Lower lobe of right lung (tissue), 2 donors: ENCODE measurements at regions not wholly inside any gene's neighbourhood (a gene's known extent, or its start where the extent isn't known, plus 50 kb on each side); places are given as distances from the start of the nearest gene placed in this dataset.

Experiments used
- ATAC-seq, 2 donors: fragments of 200-7000 bp; cut with Tn5 transposase; one replicate each; pipeline ENCODE4 v1.9.1; 2020 to 2022; ENCODE audit warnings: mild to moderate bottlenecking in 2 of 2, moderate library complexity in 2 of 2
- DNase-seq: peaks from one replicate; pipeline ENCODE4 v3.0.0-alpha.2; 2020
- H3K27ac ChIP-seq: fragments of 200-600 bp; one replicate; pipeline ENCODE4 v1.8.0; 2022
- H3K27me3 ChIP-seq: fragments of 200-600 bp; one replicate; pipeline ENCODE4 v1.8.0; 2022; ENCODE audit warnings: low read depth
- H3K36me3 ChIP-seq: fragments of 200-600 bp; one replicate; pipeline ENCODE4 v1.8.0; 2022; ENCODE audit warnings: mild to moderate bottlenecking
- H3K4me1 ChIP-seq: fragments of 200-600 bp; one replicate; pipeline ENCODE4 v1.8.0; 2022
- H3K4me3 ChIP-seq: fragments of 200-600 bp; one replicate; pipeline ENCODE4 v1.8.0; 2022; ENCODE audit warnings: mild to moderate bottlenecking
- H3K9me3 ChIP-seq: fragments of 200-600 bp; one replicate; pipeline ENCODE4 v1.8.0; 2022
- intact Hi-C: fragments of 100-400 bp; cut with DNase I; formaldehyde crosslinking; loops from one replicate; pipeline ENCODE4 v1.11.0; 2022
- TF ChIP-seq, protein P1 (sequence below): fragments of 200-600 bp; IDR thresholded peaks from one replicate; pipeline ENCODE4 v1.8.0; 2022; ENCODE audit warnings: antibody characterized with exemption, mild to moderate bottlenecking
- donor health status: DM: no; HTN: yes; CAD: no; lungs with severe emphysema.

DNA sequence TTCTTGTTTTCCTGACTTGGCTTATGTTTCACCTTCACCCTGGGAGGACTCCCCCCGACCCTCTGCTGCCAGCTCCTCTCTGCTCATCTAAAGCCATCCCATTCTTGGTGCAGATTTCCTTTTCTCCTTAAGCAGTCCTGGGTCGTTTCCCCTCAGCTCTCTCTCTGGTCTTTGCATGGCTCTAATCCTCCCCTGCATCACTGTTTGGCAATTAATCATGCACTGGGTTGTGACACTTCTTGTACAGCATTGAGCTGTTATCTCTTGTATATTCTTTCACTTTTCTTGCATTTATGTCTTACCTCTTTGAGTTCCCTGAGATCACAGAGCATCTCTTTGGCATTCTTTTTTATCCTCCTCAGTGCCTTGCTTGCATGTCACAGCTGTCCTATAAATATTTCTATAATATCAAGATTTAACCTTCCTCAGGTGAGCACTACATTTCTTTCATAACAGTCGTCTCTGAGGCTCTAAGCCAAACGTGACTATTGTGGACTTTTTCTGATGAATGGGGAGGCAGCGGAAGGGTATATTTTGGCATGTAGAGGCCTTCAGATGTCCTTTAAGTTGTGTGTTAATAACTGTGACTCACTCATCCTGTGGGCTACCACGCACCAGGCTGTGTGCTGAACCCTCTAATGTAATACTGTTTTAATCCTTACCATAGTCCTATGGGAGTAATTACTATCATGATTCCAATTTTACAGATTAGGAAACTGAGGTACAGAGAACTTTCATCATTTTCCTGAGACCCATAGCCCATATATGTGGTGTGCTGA lies 507.5 kb downstream of the SLC4A3 start:
- no peak for ATAC-seq

DNA sequence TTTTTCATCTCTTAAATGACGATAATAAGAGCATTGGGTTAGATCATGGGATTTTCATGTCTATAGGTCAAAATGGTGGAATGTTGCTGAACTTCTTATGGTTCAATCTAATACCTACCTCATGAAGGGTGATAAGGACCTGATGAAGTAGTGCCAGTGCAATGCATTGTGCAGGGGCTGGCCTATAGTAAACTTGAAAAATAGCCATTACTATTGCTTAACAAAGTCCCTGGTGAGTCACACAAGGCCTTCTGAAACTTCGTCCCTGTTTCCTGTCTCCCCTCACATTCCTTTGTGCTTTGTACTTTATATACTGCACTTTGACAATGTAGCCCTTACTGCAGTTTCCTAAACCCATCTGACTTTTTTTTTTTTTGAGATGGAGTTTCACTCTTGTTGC lies 515.9 kb downstream of the SLC4A3 start:
- Histone ChIP-seq H3K9me3 (no peaks in the 10 kb centered on the region), H3K4me1 (no peaks in the 10 kb centered on the region), H3K27ac (no peak overlapping the region), H3K27me3 (no peaks in the 10 kb centered on the region), H3K4me3 (no peak overlapping the region), H3K36me3 (no peaks in the 10 kb centered on the region)
- ATAC-seq, result no peak
- TF ChIP-seq, protein P1, sequence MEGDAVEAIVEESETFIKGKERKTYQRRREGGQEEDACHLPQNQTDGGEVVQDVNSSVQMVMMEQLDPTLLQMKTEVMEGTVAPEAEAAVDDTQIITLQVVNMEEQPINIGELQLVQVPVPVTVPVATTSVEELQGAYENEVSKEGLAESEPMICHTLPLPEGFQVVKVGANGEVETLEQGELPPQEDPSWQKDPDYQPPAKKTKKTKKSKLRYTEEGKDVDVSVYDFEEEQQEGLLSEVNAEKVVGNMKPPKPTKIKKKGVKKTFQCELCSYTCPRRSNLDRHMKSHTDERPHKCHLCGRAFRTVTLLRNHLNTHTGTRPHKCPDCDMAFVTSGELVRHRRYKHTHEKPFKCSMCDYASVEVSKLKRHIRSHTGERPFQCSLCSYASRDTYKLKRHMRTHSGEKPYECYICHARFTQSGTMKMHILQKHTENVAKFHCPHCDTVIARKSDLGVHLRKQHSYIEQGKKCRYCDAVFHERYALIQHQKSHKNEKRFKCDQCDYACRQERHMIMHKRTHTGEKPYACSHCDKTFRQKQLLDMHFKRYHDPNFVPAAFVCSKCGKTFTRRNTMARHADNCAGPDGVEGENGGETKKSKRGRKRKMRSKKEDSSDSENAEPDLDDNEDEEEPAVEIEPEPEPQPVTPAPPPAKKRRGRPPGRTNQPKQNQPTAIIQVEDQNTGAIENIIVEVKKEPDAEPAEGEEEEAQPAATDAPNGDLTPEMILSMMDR, result no peak
- intact Hi-C loops, result no loop called here
- no peak for DNase-seq

More for the DNA sequence above, 507.5 kb downstream of the SLC4A3 start:
- intact Hi-C loops, result no loop called here
- Histone ChIP-seq H3K4me1 (no peaks in the 10 kb centered on the region), H3K27me3 (no peaks in the 10 kb centered on the region), H3K36me3 (no peaks in the 10 kb centered on the region), H3K4me3 (no peak overlapping the region), H3K27ac (no peak overlapping the region), H3K9me3 (no peaks in the 10 kb centered on the region)
- TF ChIP-seq, protein P1, result no peak
- no peak for DNase-seq

DNA sequence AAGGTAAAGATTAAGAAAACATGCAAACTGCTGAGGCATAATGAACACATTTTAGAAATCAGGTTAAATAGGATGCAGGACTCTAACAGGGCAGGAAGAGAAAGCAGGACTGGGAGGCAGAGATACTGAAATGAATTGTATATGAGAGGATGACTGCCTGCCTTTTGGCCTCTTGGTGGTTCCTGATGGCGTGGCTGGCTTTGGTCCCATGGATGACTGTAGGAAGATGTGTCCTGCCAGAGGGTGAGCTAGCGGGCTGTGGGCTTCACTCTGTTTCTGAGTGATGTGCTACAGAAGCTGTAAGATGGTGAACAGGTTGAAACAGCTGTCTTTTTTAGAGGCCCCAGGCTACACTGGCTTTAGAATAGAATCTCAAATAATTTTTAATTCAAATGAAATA lies 517.0 kb downstream of the SLC4A3 start:
- TF ChIP-seq, protein P1, result no peak
- Histone ChIP-seq H3K36me3 (no peaks in the 10 kb centered on the region), H3K4me1 (no peaks in the 10 kb centered on the region), H3K27ac (no peak overlapping the region), H3K4me3 (no peak overlapping the region), H3K9me3 (no peaks in the 10 kb centered on the region), H3K27me3 (no peaks in the 10 kb centered on the region)
- no peak for ATAC-seq
- intact Hi-C loops, result no loop called here
- no peak for DNase-seq

DNA sequence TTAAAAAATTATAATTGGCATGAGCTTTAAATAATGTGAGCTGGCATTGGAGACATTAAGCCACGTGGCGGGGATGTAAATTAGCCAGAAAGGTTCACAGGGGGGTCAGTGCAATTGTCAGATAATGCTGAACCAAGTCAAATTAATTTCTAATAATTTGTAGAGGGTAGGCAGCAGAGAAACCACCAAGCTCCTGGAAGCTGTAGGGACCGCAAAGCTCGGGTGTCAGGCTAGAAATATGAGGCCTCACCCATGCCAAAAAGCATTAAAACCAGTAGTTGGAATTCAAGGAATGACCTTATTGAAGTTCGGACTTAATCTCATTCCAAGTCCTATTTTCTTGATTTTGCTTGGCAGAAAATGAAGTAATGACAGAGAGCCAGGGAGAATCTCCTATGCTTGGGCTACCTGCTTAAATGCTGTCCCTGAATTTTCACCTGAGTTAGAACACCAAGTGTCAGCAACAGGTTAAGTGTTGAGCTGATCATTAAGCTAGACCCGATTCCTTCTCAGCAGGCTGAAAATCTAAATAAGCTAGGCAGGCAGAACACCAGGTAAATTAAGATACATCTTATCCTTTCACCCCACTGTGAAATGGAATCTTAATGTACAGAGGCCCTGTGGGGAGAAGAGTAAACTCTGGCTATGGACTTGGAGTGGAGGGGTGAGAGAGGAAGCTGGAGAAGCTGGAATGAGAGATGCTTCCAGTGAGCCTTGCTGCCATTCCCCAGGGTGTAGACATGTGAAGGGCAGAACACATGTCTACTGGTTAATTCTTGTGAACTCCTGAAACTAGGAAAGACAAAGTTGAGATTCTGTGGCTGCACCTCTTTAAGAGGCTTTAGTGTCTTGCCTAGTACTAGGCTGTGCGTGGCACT lies 520.0 kb downstream of the SLC4A3 start:
- ATAC-seq (no peak), DNase-seq (no peak)
- Histone ChIP-seq H3K27me3 (no peaks in the 10 kb centered on the region), H3K27ac (no peak overlapping the region), H3K4me1 (no peaks in the 10 kb centered on the region), H3K9me3 (no peaks in the 10 kb centered on the region), H3K4me3 (no peak overlapping the region), H3K36me3 (no peaks in the 10 kb centered on the region)
- TF ChIP-seq, protein P1, result no peak
- intact Hi-C loops, result no loop called here

DNA sequence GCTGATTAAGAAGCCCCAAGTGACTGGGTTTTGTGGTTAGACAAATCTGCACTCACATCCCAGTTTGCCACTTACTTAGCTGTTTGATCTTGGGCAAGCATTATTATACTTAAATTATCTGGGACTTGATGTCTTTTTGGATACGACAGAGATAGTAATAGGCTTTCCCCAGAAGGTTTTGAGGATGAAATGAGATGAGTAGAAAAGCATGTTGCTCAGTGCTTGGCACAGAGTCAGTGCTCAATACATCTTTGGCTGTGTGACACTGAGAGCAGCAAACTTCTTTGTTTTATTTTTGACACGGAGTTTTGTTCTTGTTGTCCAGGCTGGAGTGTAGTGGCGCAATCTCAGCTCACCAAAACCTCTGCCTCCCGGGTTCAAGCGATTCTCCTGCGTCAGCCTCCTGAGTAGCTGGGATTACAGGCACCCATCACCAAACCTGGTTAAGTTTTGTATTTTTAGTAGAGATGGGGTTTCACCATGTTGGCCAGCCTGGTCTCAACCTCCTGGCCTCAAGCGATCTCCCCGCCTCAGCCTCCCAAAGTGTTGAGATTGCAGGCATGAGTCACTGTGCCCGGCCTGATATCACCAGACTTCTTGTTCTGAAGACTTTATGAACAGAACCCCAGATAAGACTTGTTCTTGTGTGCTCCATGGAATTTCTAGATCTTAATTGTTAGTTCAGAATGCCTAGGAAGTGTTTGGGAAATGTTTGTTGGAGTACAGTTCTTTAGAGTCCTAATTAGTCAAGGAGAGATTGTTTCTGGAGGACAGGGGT lies 521.2 kb downstream of the SLC4A3 start:
- Histone ChIP-seq H3K27me3 (no peaks in the 10 kb centered on the region), H3K4me1 (no peaks in the 10 kb centered on the region), H3K27ac (no peak overlapping the region), H3K36me3 (no peaks in the 10 kb centered on the region), H3K4me3 (no peak overlapping the region), H3K9me3 (no peaks in the 10 kb centered on the region)
- no peak for ATAC-seq
- TF ChIP-seq, protein P1, result no peak
- no peak for DNase-seq
- intact Hi-C loops, result no loop called here
